Loucy (cell line): ENCODE measurements at regions not wholly inside any gene's neighbourhood (a gene's known extent, or its start where the extent isn't known, plus 50 kb on each side); places are given as distances from the start of the nearest gene placed in this dataset.
A peak's percentile ranks its signal among the peaks of the same experiment; 100 is the strongest.
"Not testable (repeated sequence)": the region's sequence is repeated elsewhere in the genome, so short reads cannot be mapped to it uniquely, and the experiment has no call there.

Experiments
- H2AFZ ChIP-seq: fragments of 200-600 bp; sonication (generic); 2 replicates; pipeline ENCODE4 v1.6.0; 2016; ENCODE audit warnings: antibody characterized with exemption, mild to moderate bottlenecking, low read length, moderate library complexity
- H3F3A ChIP-seq: fragments of 200-600 bp; 2 replicates; pipeline ENCODE4 v1.6.0; 2016; ENCODE audit warnings: antibody characterized with exemption, low read depth, mild to moderate bottlenecking
- H3K27me3 ChIP-seq: fragments of 200-600 bp; sonication (generic); 2 replicates; pipeline ENCODE4 v1.6.1; 2014; ENCODE audit warnings: low read length, mild to moderate bottlenecking; ENCODE audit not compliant: insufficient read depth, poor library complexity, severe bottlenecking
- H3K36me3 ChIP-seq: fragments of 200-600 bp; sonication (generic); 2 replicates; pipeline ENCODE4 v1.6.1; 2016; ENCODE audit warnings: low read length; ENCODE audit not compliant: insufficient read depth
- H3K4me1 ChIP-seq: fragments of 200-600 bp; sonication (generic); 2 replicates; pipeline ENCODE4 v1.5.1; 2014; ENCODE audit warnings: low read length, mild to moderate bottlenecking; ENCODE audit not compliant: insufficient read depth, poor library complexity, severe bottlenecking
- H3K4me2 ChIP-seq: fragments of 200-600 bp; sonication (generic); 2 replicates; pipeline ENCODE4 v1.6.0; 2014; ENCODE audit warnings: antibody characterized with exemption, low read length, low read depth, mild to moderate bottlenecking; ENCODE audit not compliant: poor library complexity, severe bottlenecking
- H3K4me3 ChIP-seq: fragments of 200-600 bp; sonication (generic); 2 replicates; pipeline ENCODE4 v1.5.1; 2014; ENCODE audit warnings: low read length, mild to moderate bottlenecking, mixed read lengths; ENCODE audit not compliant: poor library complexity, severe bottlenecking
- H3K79me2 ChIP-seq: fragments of 200-600 bp; sonication (generic); 2 replicates; pipeline ENCODE4 v1.6.1; 2014; ENCODE audit warnings: low read length; ENCODE audit not compliant: insufficient read depth
- H3K9ac ChIP-seq: fragments of 200-600 bp; sonication (generic); 2 replicates; pipeline ENCODE4 v1.6.0; 2014; ENCODE audit warnings: mild to moderate bottlenecking, low read depth, low read length, moderate library complexity; ENCODE audit not compliant: poor library complexity, severe bottlenecking
- H3K9me2 ChIP-seq: fragments of 200-600 bp; sonication (generic); replicated peaks from 2 replicates; pipeline ENCODE4 v1.6.1; 2016; ENCODE audit warnings: low read depth, low read length, mixed read lengths
- H3K9me3 ChIP-seq: fragments of 200-600 bp; sonication (generic); 2 replicates; pipeline ENCODE4 v1.6.1; 2014; ENCODE audit warnings: mild to moderate bottlenecking, antibody characterized with exemption, low read length, low read depth; ENCODE audit not compliant: insufficient read depth
- H4K20me1 ChIP-seq: fragments of 200-600 bp; sonication (generic); 2 replicates; pipeline ENCODE4 v1.6.0; 2014; ENCODE audit warnings: antibody characterized with exemption, low read length, mild to moderate bottlenecking; ENCODE audit not compliant: insufficient read depth, poor library complexity, severe bottlenecking
- EZH2phosphoT487 ChIP-seq: fragments of 200-600 bp; IDR thresholded peaks from 2 replicates; pipeline ENCODE4 v1.6.1; 2018; ENCODE audit warnings: antibody characterized with exemption, mild to moderate bottlenecking, moderate library complexity, borderline replicate concordance
- TF ChIP-seq, protein P1 (sequence below): fragments of 200-600 bp; sonication (generic); conservative IDR thresholded peaks from 2 replicates; pipeline ENCODE4 v1.5.1; 2014; ENCODE audit warnings: mild to moderate bottlenecking, antibody characterized with exemption, low read length

GRCh38 chr3:193030276-193030675, 112.6 kb upstream of the MB21D2 start:
- H3K4me2 ChIP-seq, result peak overlapping the region; percentile 61
- no peaks in the 10 kb centered on the region for H3K79me2 ChIP-seq
- no peak for TF ChIP-seq EZH2phosphoT487
- TF ChIP-seq, protein P1, sequence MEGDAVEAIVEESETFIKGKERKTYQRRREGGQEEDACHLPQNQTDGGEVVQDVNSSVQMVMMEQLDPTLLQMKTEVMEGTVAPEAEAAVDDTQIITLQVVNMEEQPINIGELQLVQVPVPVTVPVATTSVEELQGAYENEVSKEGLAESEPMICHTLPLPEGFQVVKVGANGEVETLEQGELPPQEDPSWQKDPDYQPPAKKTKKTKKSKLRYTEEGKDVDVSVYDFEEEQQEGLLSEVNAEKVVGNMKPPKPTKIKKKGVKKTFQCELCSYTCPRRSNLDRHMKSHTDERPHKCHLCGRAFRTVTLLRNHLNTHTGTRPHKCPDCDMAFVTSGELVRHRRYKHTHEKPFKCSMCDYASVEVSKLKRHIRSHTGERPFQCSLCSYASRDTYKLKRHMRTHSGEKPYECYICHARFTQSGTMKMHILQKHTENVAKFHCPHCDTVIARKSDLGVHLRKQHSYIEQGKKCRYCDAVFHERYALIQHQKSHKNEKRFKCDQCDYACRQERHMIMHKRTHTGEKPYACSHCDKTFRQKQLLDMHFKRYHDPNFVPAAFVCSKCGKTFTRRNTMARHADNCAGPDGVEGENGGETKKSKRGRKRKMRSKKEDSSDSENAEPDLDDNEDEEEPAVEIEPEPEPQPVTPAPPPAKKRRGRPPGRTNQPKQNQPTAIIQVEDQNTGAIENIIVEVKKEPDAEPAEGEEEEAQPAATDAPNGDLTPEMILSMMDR, result no peak

GRCh38 chr3:193031911-193032310, 114.3 kb upstream of the MB21D2 start:
- no peaks in the 10 kb centered on the region for H4K20me1 ChIP-seq
- no peaks in the 10 kb centered on the region for H3K9me3 ChIP-seq
- H3K27me3 ChIP-seq, result no peaks in the 10 kb centered on the region
- no peaks in the 10 kb centered on the region for H3K9me2 ChIP-seq
- H3K4me2 ChIP-seq, result no peak overlapping the region
- H2AFZ ChIP-seq, result no peak overlapping the region
- H3K9ac ChIP-seq, result no peak overlapping the region
- no peak overlapping the region for H3K4me3 ChIP-seq
- H3K4me1 ChIP-seq, result peaks cover 13% of the 10 kb centered on the region
- H3F3A ChIP-seq, result no peaks in the 10 kb centered on the region
- H3K36me3 ChIP-seq, result no peaks in the 10 kb centered on the region
- TF ChIP-seq EZH2phosphoT487, result no peak
- TF ChIP-seq, protein P1, result no peak
- no peaks in the 10 kb centered on the region for H3K79me2 ChIP-seq

More at GRCh38 chr3:193030276-193030675, 112.6 kb upstream of the MB21D2 start:
- Histone ChIP-seq H3K4me1 (peaks cover 13% of the 10 kb centered on the region), H3K9ac (no peak overlapping the region), H4K20me1 (no peaks in the 10 kb centered on the region), H2AFZ (no peak overlapping the region), H3F3A (no peaks in the 10 kb centered on the region), H3K9me3 (no peaks in the 10 kb centered on the region), H3K9me2 (no peaks in the 10 kb centered on the region), H3K4me3 (peak overlapping the region; percentile 31), H3K36me3 (no peaks in the 10 kb centered on the region), H3K27me3 (no peaks in the 10 kb centered on the region)

DNA sequence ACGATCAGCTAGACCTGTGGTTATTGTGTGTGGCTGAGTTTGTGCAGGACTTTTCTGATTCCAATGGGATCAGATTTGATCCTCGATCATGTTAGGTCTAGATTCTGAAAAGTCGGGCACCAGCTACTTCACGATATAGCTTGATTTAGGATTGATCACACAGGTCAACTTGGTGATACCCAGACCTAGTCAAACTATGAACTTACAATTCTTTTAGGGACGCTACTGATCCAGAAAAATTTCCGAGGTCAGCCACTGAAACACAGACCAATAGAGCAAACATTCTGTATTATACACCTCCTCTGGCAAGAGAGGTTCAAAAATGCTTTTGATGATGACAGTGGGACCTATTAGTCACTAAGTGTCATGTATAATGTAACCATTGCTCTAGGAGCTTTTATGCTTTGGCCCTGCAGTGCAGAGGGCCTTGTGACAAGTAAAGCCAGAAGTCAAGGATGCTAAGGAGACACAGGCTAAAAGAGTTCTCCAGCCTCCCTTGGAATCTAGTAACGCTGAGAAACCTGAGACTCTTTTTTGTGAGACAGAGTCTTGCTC, 115.6 kb upstream of the MB21D2 start:
- peaks cover 13% of the 10 kb centered on the region for H3K4me1 ChIP-seq
- H3F3A ChIP-seq, result no peaks in the 10 kb centered on the region
- H3K36me3 ChIP-seq, result no peaks in the 10 kb centered on the region
- H3K4me3 ChIP-seq, result no peak overlapping the region
- H4K20me1 ChIP-seq, result no peaks in the 10 kb centered on the region
- TF ChIP-seq, protein P1, result no peak
- no peak for TF ChIP-seq EZH2phosphoT487
- H3K79me2 ChIP-seq, result no peaks in the 10 kb centered on the region
- H3K27me3 ChIP-seq, result no peaks in the 10 kb centered on the region
- no peak overlapping the region for H3K4me2 ChIP-seq
- H3K9ac ChIP-seq, result no peak overlapping the region
- H3K9me3 ChIP-seq, result no peaks in the 10 kb centered on the region
- H3K9me2 ChIP-seq, result no peaks in the 10 kb centered on the region
- H2AFZ ChIP-seq, result no peak overlapping the region

GRCh38 chr3:193037828-193038227, 120.2 kb upstream of the MB21D2 start:
- not testable (repeated sequence) for H3K4me2 ChIP-seq, H4K20me1 ChIP-seq, H3K4me1 ChIP-seq, H3K9me2 ChIP-seq, H3K36me3 ChIP-seq, H3K9me3 ChIP-seq, H3F3A ChIP-seq, H3K27me3 ChIP-seq, H3K9ac ChIP-seq, H3K79me2 ChIP-seq, H3K4me3 ChIP-seq, H2AFZ ChIP-seq
